NB4 (cell line): ENCODE measurements at regions not wholly inside any gene's neighbourhood (a gene's known extent, or its start where the extent isn't known, plus 50 kb on each side); places are given as distances from the start of the nearest gene placed in this dataset.

Source experiments
- CTCF ChIP-seq: IDR thresholded peaks from one replicate; pipeline ENCODE4 v1.5.1; 2012; ENCODE audit warnings: low read depth, low read length
- POLR2A ChIP-seq: IDR thresholded peaks from 2 replicates; pipeline ENCODE4 v1.6.1; 2011; ENCODE audit warnings: mild to moderate bottlenecking; ENCODE audit not compliant: insufficient read length; ENCODE audit errors: extremely low read depth

- TF ChIP-seq CTCF (no peak), POLR2A (no peak)
These were observed 167.9 kb upstream of the PRSS1 start for GRCh38 chr7:142581341-142581740.
